Gastrocnemius medialis (tissue), 4 donors: ENCODE measurements at regions not wholly inside any gene's neighbourhood (a gene's known extent, or its start where the extent isn't known, plus 50 kb on each side); places are given as distances from the start of the nearest gene placed in this dataset.
A peak's percentile ranks its signal among the peaks of the same experiment; 100 is the strongest.

Source experiments
- CTCF ChIP-seq, 5 experiments: fragments of 450-650 bp in 3 of 5; fragments of 200-600 bp in 2 of 5; sonication (generic) in 2 of 5; IDR thresholded peaks in 4 of 5; conservative IDR thresholded peaks in 1 of 5; 1 replicate in 4 of 5; 2 replicates in 1 of 5; pipeline ENCODE4 v1.5.1; 2016 to 2019; ENCODE audit warnings: antibody characterized with exemption in 5 of 5, mild to moderate bottlenecking in 3 of 5, moderate library complexity in 3 of 5
- POLR2A ChIP-seq, 2 donors: fragments of 450-650 bp; IDR thresholded peaks; one replicate each; pipeline ENCODE4 v1.6.1; 2017; ENCODE audit warnings: antibody characterized with exemption in 2 of 2, mild to moderate bottlenecking in 2 of 2, moderate library complexity in 2 of 2

GRCh38 chr13:81017513-81018152 is 676.7 kb upstream of the SPRY2 start:
- peak; percentile 36 to 58 (median 47) for TF ChIP-seq CTCF (IDR thresholded peaks at IDR 0.05 in 4 of 5, conservative IDR thresholded peaks at IDR 0.05 in 1 of 5)
- no peak for TF ChIP-seq POLR2A (IDR thresholded peaks at IDR 0.05)
